Endodermal cell (in vitro differentiated cells): ENCODE measurements at regions not wholly inside any gene's neighbourhood (a gene's known extent, or its start where the extent isn't known, plus 50 kb on each side); places are given as distances from the start of the nearest gene placed in this dataset.

Source experiments
- DNase-seq: peaks from one replicate; pipeline ENCODE4 v3.0.0-alpha.2; 2017
- H3K27ac ChIP-seq: 2 replicates; pipeline ENCODE4 v1.5.1; 2013; ENCODE audit warnings: mild to moderate bottlenecking, low read depth, low read length, moderate library complexity
- H3K27me3 ChIP-seq: 2 replicates; pipeline ENCODE4 v1.6.1; 2013; ENCODE audit warnings: mild to moderate bottlenecking, low read length, moderate library complexity; ENCODE audit not compliant: insufficient read depth, control insufficient read depth, poor library complexity, severe bottlenecking
- H3K36me3 ChIP-seq: 2 replicates; pipeline ENCODE4 v1.7.0; 2013; ENCODE audit warnings: mild to moderate bottlenecking, low read length, moderate library complexity; ENCODE audit not compliant: control insufficient read depth, insufficient read depth
- H3K4me1 ChIP-seq: one replicate; pipeline ENCODE4 v1.7.0; 2013; ENCODE audit warnings: low read length; ENCODE audit not compliant: control insufficient read depth, insufficient read depth
- H3K4me3 ChIP-seq: 2 replicates; pipeline ENCODE4 v1.5.1; 2013; ENCODE audit warnings: mild to moderate bottlenecking, low read length, moderate library complexity
- H3K9ac ChIP-seq: 2 replicates; pipeline ENCODE4 v1.6.1; 2013; ENCODE audit warnings: mild to moderate bottlenecking, low read length, moderate library complexity; ENCODE audit not compliant: poor library complexity, severe bottlenecking; ENCODE audit errors: extremely low read depth
- H3K9me3 ChIP-seq: 2 replicates; pipeline ENCODE4 v1.6.1; 2013; ENCODE audit warnings: mild to moderate bottlenecking, low read length, moderate library complexity; ENCODE audit not compliant: control insufficient read depth
- H3K27ac Mint-ChIP-seq: 2 replicates; pipeline ENCODE4 v1.8.0; 2020; ENCODE audit warnings: mixed read lengths
- H3K27me3 Mint-ChIP-seq: 2 replicates; pipeline ENCODE4 v1.8.0; 2021; ENCODE audit warnings: mild to moderate bottlenecking, mixed read lengths; ENCODE audit not compliant: insufficient read depth
- H3K36me3 Mint-ChIP-seq: 2 replicates; pipeline ENCODE4 v1.8.0; 2020; ENCODE audit warnings: low read depth, mixed read lengths
- H3K4me1 Mint-ChIP-seq: 2 replicates; pipeline ENCODE4 v1.8.0; 2020; ENCODE audit warnings: mixed read lengths
- H3K4me3 Mint-ChIP-seq: 2 replicates; pipeline ENCODE4 v1.8.0; 2020; ENCODE audit warnings: mild to moderate bottlenecking, moderate library complexity, mixed read lengths
- H3K9me3 Mint-ChIP-seq: 2 replicates; pipeline ENCODE4 v1.8.0; 2020; ENCODE audit warnings: mild to moderate bottlenecking, mixed read lengths
- CTCF ChIP-seq: fragments of 200-600 bp; sonication (generic); conservative IDR thresholded peaks from 2 replicates; pipeline ENCODE4 v1.5.0; 2021; ENCODE audit warnings: antibody characterized with exemption, mild to moderate bottlenecking
- WGBS, 2 experiments: methylation state at CpG; one replicate each; pipeline versions ENCODE4 v1.1.5 to v1.1.7; 2013; ENCODE audit warnings: missing lambda C conversion rate in 2 of 2, mixed read lengths in 1 of 2; ENCODE audit not compliant: insufficient coverage in 1 of 2, insufficient read length in 1 of 2; 5-methylcytosine and 5-hydroxymethylcytosine counted together

GRCh38 chrY:19026631-19027030, 253.1 kb upstream of the HSFY2 start:
- Mint-ChIP-seq H3K36me3 (no peaks in the 10 kb centered on the region), H3K27ac (no peak overlapping the region), H3K4me3 (no peak overlapping the region), H3K4me1 (no peaks in the 10 kb centered on the region), H3K9me3 (no peaks in the 10 kb centered on the region), H3K27me3 (no peaks in the 10 kb centered on the region)
- TF ChIP-seq CTCF: no peak
- Histone ChIP-seq H3K9ac (no peak overlapping the region), H3K36me3 (no peaks in the 10 kb centered on the region), H3K27me3 (no peaks in the 10 kb centered on the region), H3K4me3 (no peak overlapping the region), H3K9me3 (no peaks in the 10 kb centered on the region), H3K27ac (no peak overlapping the region), H3K4me1 (no peaks in the 10 kb centered on the region)
- WGBS, 2 experiments: no CpG with 5 or more reads among the region's 3 CpGs
- no peak for DNase-seq

DNA sequence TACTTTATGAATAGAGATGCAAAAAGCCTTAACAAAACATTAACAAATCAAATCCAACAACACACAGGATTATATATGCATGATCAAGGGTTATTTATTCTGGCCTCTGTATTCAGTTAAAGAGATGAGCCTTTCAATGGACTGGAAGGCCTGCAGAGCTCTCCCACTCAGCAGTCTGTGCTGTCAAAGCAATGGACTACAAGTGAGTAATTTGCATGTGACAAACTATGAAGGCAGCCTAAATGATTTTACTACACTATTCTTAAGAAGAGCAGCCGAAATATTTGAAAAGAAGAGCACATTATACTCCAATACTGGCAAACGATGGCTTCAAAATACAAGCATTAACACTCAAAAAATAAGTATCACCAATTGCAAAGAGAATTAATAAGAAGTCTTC, 250.4 kb upstream of the HSFY2 start:
- no peaks in the 10 kb centered on the region for H3K9me3 ChIP-seq
- no peak overlapping the region for H3K27ac Mint-ChIP-seq

DNA sequence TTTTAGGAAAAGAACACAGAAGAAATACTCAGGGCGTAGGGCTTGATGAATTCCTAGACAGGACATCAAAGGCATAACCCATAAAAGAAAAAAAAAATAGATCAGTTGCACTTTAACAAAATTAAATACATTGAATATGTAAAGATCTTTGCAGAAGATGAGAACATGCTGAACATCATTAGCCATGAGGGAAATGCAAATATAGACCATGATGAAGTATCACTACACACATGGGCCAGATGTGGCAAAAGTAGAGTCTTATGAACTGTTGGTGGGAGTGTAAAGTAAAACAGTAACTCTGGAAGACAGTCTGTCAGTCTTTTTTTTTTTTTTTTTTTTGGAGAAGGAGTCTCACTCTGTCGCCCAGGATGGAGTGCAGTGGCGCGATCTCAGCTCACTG, 246.7 kb upstream of the HSFY2 start:
- Histone ChIP-seq H3K27ac (no peak overlapping the region), H3K9me3 (no peaks in the 10 kb centered on the region), H3K4me3 (no peak overlapping the region), H3K4me1 (no peaks in the 10 kb centered on the region), H3K27me3 (no peaks in the 10 kb centered on the region), H3K9ac (no peak overlapping the region), H3K36me3 (no peaks in the 10 kb centered on the region)
- TF ChIP-seq CTCF: no peak
- no peaks in the 10 kb centered on the region for H3K9me3 Mint-ChIP-seq
- H3K36me3 Mint-ChIP-seq: no peaks in the 10 kb centered on the region
- no peaks in the 10 kb centered on the region for H3K27me3 Mint-ChIP-seq
- no peak for DNase-seq
- WGBS, 2 experiments: 92% methylated on average over 2 of the region's 4 CpGs; no CpG with 5 or more reads in 1 of the 2 experiments
- H3K4me3 Mint-ChIP-seq: no peak overlapping the region
- no peaks in the 10 kb centered on the region for H3K4me1 Mint-ChIP-seq
- H3K27ac Mint-ChIP-seq: no peak overlapping the region

More for the DNA sequence above, 250.4 kb upstream of the HSFY2 start:
- Histone ChIP-seq H3K27me3 (no peaks in the 10 kb centered on the region), H3K4me3 (no peak overlapping the region), H3K27ac (no peak overlapping the region), H3K4me1 (no peaks in the 10 kb centered on the region), H3K9ac (no peak overlapping the region), H3K36me3 (no peaks in the 10 kb centered on the region)
- Mint-ChIP-seq H3K4me1 (no peaks in the 10 kb centered on the region), H3K9me3 (no peaks in the 10 kb centered on the region), H3K4me3 (no peak overlapping the region), H3K27me3 (no peaks in the 10 kb centered on the region), H3K36me3 (no peaks in the 10 kb centered on the region)
- WGBS, 2 experiments: 27% methylated on average over 2 of the region's 2 CpGs; no CpG with 5 or more reads in 1 of the 2 experiments
- no peak for TF ChIP-seq CTCF
- no peak for DNase-seq
